ENCODE measurements at regions not wholly inside any gene's neighbourhood (a gene's known extent, or its start where the extent isn't known, plus 50 kb on each side); places are given as distances from the start of the nearest gene placed in this dataset.
"Not testable (repeated sequence)": the region's sequence is repeated elsewhere in the genome, so short reads cannot be mapped to it uniquely, and the experiment has no call there.

DNA sequence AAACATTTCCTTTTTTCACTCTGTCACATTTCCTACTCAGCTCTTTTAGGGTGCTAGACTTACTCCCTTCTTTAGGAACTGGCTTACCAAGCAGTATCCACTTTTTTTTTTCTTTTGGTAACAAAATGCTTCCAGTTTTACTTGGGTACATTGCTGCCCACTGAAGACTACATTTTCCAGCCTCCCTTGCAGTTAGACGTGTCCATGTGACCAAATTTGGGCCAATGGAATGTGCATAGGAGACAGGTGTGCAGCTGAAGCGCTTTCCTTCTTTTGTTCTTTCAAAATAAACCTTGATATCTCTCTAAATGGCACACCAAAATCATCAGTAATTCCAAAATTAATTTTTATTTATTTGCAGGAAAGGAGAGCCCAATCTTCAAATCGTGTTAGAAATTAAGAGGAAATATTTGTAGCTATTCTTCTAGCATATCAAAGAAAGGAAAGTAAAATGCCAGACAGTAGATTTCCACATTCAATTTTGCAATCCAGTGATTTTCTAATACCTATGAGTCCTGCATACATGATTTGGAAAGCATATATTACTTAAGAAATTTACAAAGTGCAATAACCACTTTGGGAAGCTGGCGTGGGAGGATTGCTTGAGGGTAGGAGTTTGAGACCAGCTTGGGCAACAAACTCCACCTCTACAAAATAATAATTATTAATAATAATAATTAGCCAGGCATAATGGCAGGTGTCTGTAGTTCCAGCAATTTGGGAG, 422.0 kb upstream of the FRG2C start:
- no peak for DNase-seq (ENCODE audit: low read depth)

DNA sequence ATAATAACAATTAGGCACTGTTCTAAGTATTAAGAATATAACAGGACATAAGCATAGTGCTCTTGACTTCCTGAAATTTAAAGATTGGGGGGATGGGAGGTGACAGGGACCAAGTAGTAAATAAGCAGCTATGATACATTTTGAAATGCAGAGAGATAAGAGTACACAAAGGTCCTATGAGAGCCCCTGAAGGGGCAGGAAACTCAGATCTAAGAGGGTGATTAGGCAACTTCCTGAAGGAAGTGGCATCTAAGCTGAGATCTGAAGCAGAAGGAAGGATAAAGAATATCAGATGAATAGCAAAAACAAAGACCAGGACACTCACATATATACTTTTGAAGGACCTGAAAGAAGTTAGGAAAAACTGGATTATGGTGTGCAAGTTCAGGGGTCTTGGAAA, 415.2 kb upstream of the FRG2C start:
- DNase-seq (ENCODE audit: low read depth): no peak

DNA sequence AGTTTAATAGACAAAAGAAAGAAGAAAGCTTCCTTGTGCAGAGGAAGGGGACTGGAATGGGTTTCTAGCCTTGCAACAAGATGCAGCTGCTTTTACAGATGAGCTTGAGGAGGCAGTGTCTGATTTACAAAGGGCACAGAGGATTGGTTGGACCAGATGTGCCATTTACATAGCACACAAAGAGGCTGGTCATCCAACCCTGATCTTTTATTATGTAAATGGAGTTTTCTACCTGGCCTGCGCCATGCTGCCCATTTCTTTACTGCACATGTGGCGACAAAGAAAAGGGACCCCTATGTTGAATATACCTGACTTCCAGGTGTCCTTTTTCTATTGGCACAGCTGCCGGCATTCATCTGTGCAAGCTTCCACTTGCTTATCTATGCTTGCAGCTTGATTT, 409.4 kb upstream of the FRG2C start:
- no peak for DNase-seq (ENCODE audit: low read depth)

DNA sequence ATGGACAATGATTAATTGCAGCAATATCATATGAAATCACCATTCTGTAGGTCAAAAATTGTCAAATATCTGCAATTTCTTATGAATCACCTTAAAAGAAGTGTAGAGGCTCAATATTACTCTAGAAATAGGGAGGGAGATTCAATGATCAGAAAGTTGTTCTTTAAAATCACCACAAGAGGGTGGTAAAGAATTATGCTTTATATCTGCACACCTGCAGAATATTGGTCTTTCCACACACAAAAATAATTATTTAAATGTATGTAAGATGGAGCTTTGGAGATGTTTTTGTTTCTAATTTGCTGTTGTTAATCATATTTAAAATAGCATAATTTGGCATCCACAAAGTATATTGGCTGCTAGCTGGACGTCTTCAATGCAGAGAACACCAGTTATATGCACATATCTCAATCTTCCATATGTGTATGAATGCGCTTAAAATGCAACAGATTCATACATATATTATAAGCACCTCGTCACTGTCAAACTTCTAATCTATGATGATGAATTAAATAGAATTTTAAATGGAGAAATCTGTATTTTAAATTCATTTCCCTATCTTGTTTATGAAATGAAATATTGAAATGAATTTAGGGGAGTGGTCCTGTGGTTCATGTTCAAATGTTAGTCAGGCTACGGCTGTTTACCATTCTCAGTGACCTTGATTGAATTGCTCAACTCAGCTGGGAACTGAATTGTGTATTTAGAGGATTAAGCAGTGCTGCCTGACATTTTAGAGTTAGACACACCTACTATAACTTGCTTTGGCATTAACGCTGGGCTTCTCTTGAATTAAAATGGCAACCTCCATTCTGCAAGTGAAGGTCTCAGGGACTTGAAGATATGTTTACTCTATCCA, 405.1 kb upstream of the FRG2C start:
- not testable (repeated sequence) for DNase-seq (ENCODE audit: low read depth)

DNA sequence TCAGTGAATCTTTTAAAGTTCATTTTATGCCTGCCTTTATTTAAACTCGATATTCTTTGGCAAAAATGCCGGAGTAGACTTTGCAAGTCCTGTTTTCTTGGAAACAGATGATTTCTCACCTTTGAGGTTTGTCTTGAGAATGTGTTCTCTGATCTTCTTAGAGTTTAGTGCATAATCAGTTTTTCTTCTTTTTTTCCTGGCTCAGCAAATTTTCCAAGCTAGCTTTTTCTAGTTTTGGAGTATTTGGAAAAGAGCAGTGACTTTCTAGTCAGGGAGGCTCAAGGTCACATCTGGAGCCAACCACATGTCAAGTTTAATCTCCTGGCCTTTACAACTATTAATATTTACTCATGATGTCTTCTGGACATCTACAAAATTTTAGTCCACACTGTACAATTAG, 403.2 kb upstream of the FRG2C start:
- not testable (repeated sequence) for DNase-seq (ENCODE audit: low read depth)

DNA sequence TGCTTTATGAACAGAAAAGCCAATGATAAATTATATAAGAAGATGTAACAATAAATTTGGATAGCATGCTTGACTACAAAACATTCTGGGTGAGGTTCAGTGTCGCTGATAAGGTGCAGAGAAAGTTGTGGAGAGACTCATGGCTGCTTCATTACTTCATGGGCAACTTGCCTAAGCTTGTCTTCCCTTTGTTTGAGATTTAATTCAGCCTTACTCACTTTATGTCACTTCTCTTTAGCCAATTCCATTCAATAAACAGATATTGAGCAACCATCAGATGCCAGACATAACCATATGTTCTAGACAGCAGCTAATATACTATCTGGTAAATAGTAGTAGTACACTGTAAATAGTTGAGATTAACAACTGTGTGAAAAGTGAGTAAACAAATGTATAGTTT, 401.5 kb upstream of the FRG2C start:
- no peak for DNase-seq (ENCODE audit: low read depth)

DNA sequence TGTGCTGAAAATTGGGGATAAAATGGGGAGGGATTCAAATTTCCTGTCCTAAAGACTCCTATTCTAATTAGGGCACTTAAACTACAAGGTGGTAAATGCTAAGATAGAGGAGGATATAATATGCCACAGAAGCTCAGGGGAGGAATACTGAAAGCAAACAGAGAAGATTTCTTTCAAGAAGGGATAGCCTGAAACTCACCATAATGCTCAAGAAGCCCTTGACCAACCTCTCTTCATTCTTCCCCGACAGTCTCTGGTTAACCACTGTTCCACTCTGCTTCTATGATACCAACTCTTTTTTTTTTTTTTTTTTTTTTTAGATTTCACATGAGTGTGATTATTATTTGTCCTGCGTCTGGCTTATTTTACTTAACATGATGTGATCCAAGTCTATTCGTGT, 398.2 kb upstream of the FRG2C start:
- DNase-seq (ENCODE audit: low read depth): no peak

DNA sequence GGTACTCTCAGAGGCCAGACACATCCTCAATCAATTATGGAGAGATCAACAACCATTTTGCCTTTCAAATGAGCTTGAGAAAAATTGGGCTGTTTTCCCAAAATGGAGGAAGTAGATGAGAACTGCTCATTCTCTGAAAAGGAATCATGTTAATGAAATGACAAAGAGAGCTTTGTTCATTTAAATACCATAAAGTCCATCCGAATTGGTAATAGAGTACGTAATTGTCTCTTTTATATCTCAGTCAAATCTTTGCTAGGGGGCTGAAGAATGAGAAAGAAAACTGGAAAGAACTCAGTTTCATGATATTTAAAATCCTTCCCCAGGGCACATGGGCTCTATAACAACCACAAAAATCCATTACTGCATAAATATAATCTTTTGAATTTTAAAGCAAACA, 395.6 kb upstream of the FRG2C start:
- not testable (repeated sequence) for DNase-seq (ENCODE audit: low read depth)

DNA sequence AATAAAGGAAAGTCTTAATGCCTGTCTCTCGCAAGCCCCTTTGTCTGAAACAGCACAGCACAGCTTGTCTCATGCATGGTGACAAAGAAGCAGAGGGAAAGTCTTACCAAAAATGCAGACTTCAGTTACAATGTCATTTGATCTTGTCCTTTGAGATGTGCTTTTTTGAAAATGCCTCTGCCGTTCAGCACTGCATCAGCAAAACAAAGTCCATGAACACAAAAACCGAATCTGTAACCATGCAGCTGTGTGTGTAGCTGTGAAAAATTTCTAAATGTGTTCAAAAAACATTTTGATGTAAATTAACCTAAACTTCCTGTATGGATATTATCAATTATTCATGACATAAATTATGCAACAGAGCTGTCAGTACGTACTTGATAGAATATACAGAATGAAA, 391.9 kb upstream of the FRG2C start:
- not testable (repeated sequence) for DNase-seq (ENCODE audit: low read depth)

DNA sequence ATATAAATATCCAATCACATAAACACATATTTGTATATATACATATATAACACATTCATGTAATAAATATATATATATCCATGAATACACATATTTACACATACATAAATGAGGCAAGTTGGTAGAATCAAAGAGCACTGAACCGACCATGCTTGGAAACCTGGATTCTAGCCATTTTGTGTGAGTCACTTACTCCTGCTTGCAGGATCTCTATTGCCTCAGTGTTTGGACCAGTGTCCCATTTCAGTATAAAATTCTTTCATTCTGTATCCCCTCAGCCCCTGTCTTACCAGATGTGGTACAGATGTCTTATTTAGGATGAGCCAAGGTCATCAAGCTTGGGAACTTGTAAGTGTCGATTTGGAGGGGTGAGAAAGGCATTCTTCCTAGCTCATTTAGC, 391.4 kb upstream of the FRG2C start:
- peak; percentile 6 for DNase-seq (ENCODE audit: low read depth)

DNA sequence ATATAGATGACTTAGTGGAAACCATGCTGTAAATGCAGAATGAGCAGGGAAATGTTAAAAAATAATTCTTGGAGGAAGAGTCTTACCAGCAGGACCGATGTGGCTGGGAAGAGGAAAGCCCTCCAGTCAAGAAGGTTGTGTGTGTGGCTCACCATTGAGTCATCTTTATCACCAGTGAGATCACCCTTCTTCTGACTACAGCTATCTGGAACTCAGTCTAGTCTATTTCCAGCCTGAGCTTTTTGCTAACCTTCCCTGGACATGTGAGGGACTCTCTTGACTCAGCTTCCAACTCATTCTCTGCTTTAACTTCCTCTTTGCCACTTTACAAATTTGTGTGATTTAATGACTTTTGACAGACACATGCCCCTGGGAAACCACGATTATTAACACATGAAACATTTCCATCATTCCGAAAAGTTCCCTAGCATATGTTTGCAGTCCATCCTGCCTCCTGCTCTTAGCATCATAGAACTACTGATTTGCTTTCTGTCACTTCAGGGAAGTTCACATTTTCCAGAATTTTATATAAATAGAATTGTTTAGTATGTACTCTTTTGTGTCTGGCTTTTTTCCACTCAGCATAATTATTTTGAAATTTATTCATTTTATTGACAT, 378.5 kb upstream of the FRG2C start:
- peak; percentile 28 for DNase-seq (ENCODE audit: low read depth)

DNA sequence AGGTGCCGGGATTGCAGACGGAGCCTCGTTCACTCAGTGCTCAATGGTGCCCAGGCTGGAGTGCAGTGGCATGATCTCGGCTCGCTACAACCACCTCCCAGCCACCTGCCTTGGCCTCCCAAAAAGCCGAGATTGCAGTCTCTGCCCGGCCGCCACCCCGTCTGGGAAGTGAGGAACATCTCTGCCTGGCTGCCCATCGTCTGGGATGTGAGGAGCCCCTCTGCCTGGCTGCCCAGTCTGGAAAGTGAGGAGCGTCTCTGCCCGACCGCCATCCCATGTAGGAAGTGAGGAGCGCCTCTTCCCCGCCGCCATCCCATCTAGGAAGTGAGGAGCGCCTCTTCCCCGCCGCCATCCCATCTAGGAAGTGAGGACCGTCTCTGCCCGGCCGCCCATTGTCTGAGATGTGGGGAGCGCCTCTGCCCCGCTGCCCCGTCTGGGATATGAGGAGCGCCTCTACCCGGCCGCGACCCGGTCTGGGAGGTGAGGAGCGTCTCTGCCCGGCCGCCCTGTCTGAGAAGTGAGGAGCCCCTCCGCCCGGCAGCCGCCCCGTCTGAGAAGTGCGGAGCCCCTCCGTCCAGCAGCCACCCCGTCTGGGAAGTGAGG, 375.1 kb upstream of the FRG2C start:
- not testable (repeated sequence) for DNase-seq (ENCODE audit: low read depth)

DNA sequence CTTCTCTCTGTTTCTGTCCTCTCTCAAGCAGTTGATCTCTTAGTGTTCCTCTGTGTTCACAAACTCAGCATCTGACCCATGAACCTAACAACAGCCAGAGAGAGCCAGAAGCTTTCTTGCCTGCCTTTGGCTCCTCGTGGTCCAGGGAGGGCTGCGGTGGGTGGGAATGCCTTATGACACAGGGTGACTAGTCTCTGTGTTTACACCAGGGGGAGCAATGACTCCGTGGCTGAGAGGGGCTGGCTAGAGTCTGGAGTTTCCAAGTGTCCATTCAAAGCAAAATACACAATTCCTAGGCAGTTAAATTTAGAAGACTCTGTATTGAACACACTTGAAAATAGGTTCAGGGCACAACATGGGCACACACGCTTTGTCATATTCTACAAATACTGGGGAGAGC, 370.0 kb upstream of the FRG2C start:
- peak; percentile 16 for DNase-seq (ENCODE audit: low read depth)

DNA sequence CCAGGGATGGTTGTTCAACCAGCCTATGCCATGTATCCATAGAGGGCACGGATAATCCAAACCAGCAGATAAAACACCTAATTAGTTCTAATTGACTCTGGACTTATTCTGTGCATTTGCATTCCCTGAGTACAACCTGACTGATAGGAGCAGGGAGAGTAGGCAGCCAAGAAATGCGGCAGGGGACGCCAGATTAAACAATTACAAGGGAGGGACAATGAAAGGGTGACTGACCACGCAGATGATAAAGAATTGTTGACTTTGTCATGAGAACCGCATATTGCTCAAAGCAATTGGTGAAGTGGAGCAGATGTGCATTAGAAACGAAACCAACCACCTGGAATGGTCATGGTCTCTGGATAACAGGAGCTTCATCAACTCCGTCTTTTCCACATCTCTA, 369.1 kb upstream of the FRG2C start:
- no peak for DNase-seq (ENCODE audit: low read depth)

DNA sequence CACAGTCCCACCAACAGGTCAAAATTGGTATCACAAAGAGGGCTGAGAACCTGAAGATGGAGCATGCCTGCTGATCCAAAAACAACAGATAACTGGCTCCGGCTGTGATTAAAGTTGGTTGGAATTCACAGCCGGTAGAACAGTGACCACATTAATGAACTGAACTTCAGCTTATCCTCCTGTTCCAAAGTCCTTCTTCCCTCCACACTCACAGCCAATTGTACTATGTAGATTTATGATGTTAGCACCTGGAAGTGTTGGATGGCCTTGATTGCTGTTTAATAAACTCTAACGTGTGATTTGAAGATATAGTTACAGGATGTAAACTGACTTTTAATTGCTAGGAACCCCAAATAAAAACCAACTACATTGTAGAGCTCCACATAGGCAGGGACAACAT, 367.3 kb upstream of the FRG2C start:
- no peak for DNase-seq (ENCODE audit: low read depth)

DNA sequence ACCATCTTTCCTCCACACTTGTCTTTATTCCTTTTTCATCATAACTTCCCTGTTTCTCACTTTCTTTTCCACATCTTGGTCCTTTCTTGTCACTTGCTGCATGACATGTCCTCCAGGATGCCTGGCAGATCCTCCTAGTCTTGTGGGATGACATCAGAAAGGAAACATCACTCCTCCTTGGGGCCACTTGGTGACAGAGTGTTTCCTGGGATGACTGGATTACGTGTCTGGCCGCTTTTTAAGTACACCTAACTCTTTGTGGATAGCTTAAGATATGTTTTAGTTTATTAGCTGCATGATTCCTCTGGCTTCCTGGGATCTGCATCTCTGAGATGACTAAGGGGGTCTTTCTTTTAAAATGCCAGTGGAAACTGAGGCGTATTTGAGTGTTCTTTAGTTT, 363.5 kb upstream of the FRG2C start:
- no peak for DNase-seq (ENCODE audit: low read depth)

DNA sequence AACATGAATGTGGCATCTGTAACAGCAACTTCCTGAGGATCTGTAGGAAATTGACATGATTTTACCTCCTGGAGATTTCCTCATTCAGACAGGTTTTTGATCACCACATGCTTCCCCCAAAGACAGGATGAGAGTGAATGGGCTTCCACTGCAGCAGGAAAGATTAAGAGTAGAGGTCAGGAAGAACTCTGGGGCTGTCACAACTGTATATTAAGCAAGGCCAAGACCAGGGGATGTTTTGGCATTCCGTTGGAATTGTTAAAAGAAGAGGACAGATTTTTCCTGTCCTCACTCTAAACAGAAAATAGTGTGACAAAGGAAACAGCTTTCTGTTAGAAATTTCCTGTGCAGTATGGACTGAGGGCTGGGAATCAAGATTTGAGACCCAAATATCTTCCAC, 363.1 kb upstream of the FRG2C start:
- not testable (repeated sequence) for DNase-seq (ENCODE audit: low read depth)

DNA sequence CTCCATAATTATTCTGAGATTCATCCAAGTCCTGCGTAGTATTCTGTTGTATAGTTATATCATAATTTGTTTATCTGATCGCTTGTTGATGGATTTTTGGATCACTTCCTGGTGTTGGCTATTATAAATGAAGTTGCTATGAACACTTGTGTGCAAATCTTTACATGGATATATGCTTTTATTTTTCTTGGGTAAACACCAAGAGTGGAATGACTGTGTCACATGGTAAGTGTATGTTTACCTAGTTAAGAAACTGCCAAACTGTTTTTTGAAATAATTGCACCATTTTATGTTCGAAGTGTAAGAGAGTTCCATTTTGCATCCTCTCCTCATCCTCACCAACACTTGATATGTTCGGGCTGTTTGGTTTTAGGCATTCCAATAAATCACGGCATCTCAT, 360.4 kb upstream of the FRG2C start:
- DNase-seq (ENCODE audit: low read depth): no peak

DNA sequence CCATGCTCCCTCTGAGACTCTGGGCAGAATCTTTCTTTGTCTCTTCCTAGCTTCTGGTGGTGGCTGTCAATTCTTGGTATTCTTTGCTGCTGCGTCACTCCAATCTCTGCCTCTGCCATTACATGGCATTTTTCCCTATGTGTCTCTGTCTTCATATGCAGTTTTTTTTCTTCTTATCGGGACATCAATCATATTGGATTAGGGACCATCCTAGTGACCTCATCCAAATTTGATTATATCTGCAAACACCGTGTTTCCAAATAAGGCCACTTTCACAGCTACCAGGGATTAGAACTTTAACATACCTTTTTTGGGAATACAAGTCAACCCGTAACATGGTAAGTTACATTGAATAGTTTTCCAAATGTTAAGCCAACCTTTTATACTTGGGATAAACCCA, 358.2 kb upstream of the FRG2C start:
- DNase-seq (ENCODE audit: low read depth): no peak

DNA sequence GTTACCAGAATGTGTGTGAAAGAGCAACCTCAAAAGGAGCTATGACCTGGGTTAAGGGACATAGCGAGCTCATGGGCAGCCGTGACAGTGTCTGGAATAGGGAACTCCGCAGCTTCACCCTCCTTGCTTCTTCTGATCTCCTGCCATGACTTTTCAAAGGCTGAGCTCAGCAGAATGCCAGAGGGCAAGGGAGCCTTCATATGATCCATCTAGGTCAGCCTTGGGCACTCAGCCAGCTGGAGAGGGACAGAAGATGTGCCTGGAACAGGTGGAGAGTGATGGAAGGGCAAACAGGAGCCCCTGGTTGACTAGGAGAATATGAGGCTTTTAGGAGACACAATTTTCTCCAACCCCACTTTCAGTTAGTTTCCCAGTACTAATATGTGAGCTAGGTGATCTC, 352.8 kb upstream of the FRG2C start:
- DNase-seq (ENCODE audit: low read depth): not testable (repeated sequence)

DNA sequence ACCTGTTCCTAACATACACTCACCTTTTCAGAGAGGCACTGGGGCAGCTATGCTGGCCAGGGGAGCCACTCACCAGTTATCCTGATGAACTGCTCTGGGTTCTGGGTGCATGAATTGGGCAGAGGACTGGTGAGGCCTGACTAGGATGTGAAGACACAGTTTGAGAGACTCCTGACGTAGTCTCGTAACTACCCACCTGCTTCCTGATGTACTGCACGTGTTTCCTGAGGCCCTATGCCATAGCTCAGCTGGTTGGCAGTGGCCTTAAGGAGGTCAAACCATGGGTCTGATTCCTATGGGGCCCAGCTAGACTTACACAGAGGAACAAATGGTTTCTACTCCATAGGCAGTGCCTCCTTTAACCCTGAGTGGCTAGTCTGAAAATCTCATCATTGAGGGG, 351.7 kb upstream of the FRG2C start:
- not testable (repeated sequence) for DNase-seq (ENCODE audit: low read depth)

DNA sequence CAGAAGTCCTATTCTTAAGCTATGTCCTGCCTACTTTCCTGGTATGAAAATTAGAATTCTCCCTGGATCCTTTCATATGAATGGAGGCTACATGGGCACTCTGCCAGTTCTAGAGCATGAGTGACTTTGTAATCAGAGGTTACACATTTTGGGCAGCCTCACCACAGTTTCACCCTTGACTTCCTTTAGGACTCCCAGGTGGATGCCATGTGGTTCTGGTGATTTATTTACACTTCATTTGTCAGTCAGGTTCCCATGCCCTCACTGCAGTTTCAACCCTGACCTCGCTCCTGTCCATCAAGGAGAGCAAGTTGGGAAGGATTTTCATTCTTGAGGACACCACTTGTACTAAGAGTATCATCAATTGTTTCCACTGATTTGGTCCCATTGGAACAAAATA, 344.4 kb upstream of the FRG2C start:
- not testable (repeated sequence) for DNase-seq (ENCODE audit: low read depth)
